ENCODE measurements at regions not wholly inside any gene's neighbourhood (a gene's known extent, or its start where the extent isn't known, plus 50 kb on each side); places are given as distances from the start of the nearest gene placed in this dataset.
"Not testable (repeated sequence)": the region's sequence is repeated elsewhere in the genome, so short reads cannot be mapped to it uniquely, and the experiment has no call there.

- H2AK5ac ChIP-seq (ENCODE audit: low read length): no peak overlapping the region
These were observed 74.2 kb downstream of the APOBEC1 start for GRCh38 chr12:7591531-7591930.

GRCh38 chr12:7590085-7590484 is 75.6 kb downstream of the APOBEC1 start:
- not testable (repeated sequence) for H3K4me2 ChIP-seq (ENCODE audit: low read length); H3K79me2 ChIP-seq (ENCODE audit: control insufficient read depth, insufficient read depth, low read length); H2BK15ac ChIP-seq (replicated peaks; ENCODE audit: low read depth); H2BK5ac ChIP-seq (ENCODE audit: low read length); H2BK120ac ChIP-seq (ENCODE audit: low read depth, low read length); H3K4me3 ChIP-seq (ENCODE audit: low read length); H3K18ac ChIP-seq (ENCODE audit: low read length); H3K23ac ChIP-seq (ENCODE audit: low read length); H3K27ac ChIP-seq (ENCODE audit: low read depth, low read length); H3K27me3 ChIP-seq (ENCODE audit: insufficient read depth, low read length, poor library complexity); H3K36me3 ChIP-seq (ENCODE audit: control insufficient read depth, insufficient read depth, low read length); H3K79me1 ChIP-seq (ENCODE audit: low read length); H4K5ac ChIP-seq (ENCODE audit: low read length); H4K8ac ChIP-seq (ENCODE audit: low read depth, low read length); H3K4ac ChIP-seq (ENCODE audit: low read depth, low read length); H2AK5ac ChIP-seq (ENCODE audit: low read length); H3K56ac ChIP-seq (ENCODE audit: low read length); DNase-seq; H3K9ac ChIP-seq (ENCODE audit: low read length); H3K4me1 ChIP-seq (ENCODE audit: control insufficient read depth, low read depth, low read length)
- no CpG with 5 or more reads among the region's 27 CpGs for WGBS (ENCODE audit: extremely low coverage, insufficient coverage, low lambda C conversion rate)

More at GRCh38 chr12:7591531-7591930, 74.2 kb downstream of the APOBEC1 start:
- Histone ChIP-seq H2BK120ac (ENCODE audit: low read depth, low read length) (no peak overlapping the region), H3K4me2 (ENCODE audit: low read length) (no peak overlapping the region), H3K4me1 (ENCODE audit: control insufficient read depth, low read depth, low read length) (no peaks in the 10 kb centered on the region), H3K79me1 (ENCODE audit: low read length) (no peaks in the 10 kb centered on the region), H3K4me3 (ENCODE audit: low read length) (no peak overlapping the region), H3K56ac (ENCODE audit: low read length) (no peak overlapping the region), H3K36me3 (ENCODE audit: control insufficient read depth, insufficient read depth, low read length) (no peaks in the 10 kb centered on the region), H3K18ac (ENCODE audit: low read length) (no peak overlapping the region), H3K27ac (ENCODE audit: low read depth, low read length) (no peak overlapping the region), H2BK15ac (replicated peaks; ENCODE audit: low read depth) (no peak overlapping the region), H4K5ac (ENCODE audit: low read length) (no peak overlapping the region), H3K23ac (ENCODE audit: low read length) (no peak overlapping the region), H3K79me2 (ENCODE audit: control insufficient read depth, insufficient read depth, low read length) (no peaks in the 10 kb centered on the region), H3K4ac (ENCODE audit: low read depth, low read length) (no peak overlapping the region), H4K8ac (ENCODE audit: low read depth, low read length) (no peak overlapping the region), H3K27me3 (ENCODE audit: insufficient read depth, low read length, poor library complexity) (no peaks in the 10 kb centered on the region), H2BK5ac (ENCODE audit: low read length) (no peak overlapping the region), H3K9ac (ENCODE audit: low read length) (no peak overlapping the region)
- DNase-seq: no peak
- WGBS (ENCODE audit: extremely low coverage, insufficient coverage, low lambda C conversion rate): no CpG with 5 or more reads among the region's 4 CpGs

GRCh38 chr12:7588742-7589329 is 76.9 kb downstream of the APOBEC1 start:
- H3K4me1 ChIP-seq (ENCODE audit: control insufficient read depth, low read depth, low read length); H3K27ac ChIP-seq (ENCODE audit: low read depth, low read length); H2BK15ac ChIP-seq (replicated peaks; ENCODE audit: low read depth); H4K5ac ChIP-seq (ENCODE audit: low read length); H4K8ac ChIP-seq (ENCODE audit: low read depth, low read length); H3K18ac ChIP-seq (ENCODE audit: low read length); H3K23ac ChIP-seq (ENCODE audit: low read length); H2BK5ac ChIP-seq (ENCODE audit: low read length); H2BK120ac ChIP-seq (ENCODE audit: low read depth, low read length); H3K27me3 ChIP-seq (ENCODE audit: insufficient read depth, low read length, poor library complexity); H3K4me3 ChIP-seq (ENCODE audit: low read length); H3K56ac ChIP-seq (ENCODE audit: low read length); H2AK5ac ChIP-seq (ENCODE audit: low read length); H3K4me2 ChIP-seq (ENCODE audit: low read length); H3K36me3 ChIP-seq (ENCODE audit: control insufficient read depth, insufficient read depth, low read length); H3K4ac ChIP-seq (ENCODE audit: low read depth, low read length); H3K79me1 ChIP-seq (ENCODE audit: low read length); H3K9ac ChIP-seq (ENCODE audit: low read length); H3K79me2 ChIP-seq (ENCODE audit: control insufficient read depth, insufficient read depth, low read length): not testable (repeated sequence)
- peak; percentile 59 for DNase-seq
- no CpG with 5 or more reads among the region's 4 CpGs for WGBS (ENCODE audit: extremely low coverage, insufficient coverage, low lambda C conversion rate)

- H2BK5ac ChIP-seq (ENCODE audit: low read length); H4K5ac ChIP-seq (ENCODE audit: low read length); H3K4me2 ChIP-seq (ENCODE audit: low read length); H3K27ac ChIP-seq (ENCODE audit: low read depth, low read length); H3K36me3 ChIP-seq (ENCODE audit: control insufficient read depth, insufficient read depth, low read length); H4K8ac ChIP-seq (ENCODE audit: low read depth, low read length); H2BK15ac ChIP-seq (replicated peaks; ENCODE audit: low read depth); H2AK5ac ChIP-seq (ENCODE audit: low read length); H2BK120ac ChIP-seq (ENCODE audit: low read depth, low read length); H3K4me1 ChIP-seq (ENCODE audit: control insufficient read depth, low read depth, low read length); H3K9ac ChIP-seq (ENCODE audit: low read length); H3K56ac ChIP-seq (ENCODE audit: low read length); H3K27me3 ChIP-seq (ENCODE audit: insufficient read depth, low read length, poor library complexity); H3K79me2 ChIP-seq (ENCODE audit: control insufficient read depth, insufficient read depth, low read length); H3K18ac ChIP-seq (ENCODE audit: low read length); H3K79me1 ChIP-seq (ENCODE audit: low read length); H3K4ac ChIP-seq (ENCODE audit: low read depth, low read length); H3K4me3 ChIP-seq (ENCODE audit: low read length); H3K23ac ChIP-seq (ENCODE audit: low read length): not testable (repeated sequence)
- peak; percentile 39 for DNase-seq
- WGBS (ENCODE audit: extremely low coverage, insufficient coverage, low lambda C conversion rate): no CpG with 5 or more reads among the region's 1 CpG
These were observed 80.6 kb upstream of the CD163 start for GRCh38 chr12:7584137-7584536.

- no peak overlapping the region for H3K4me2 ChIP-seq (ENCODE audit: low read length)
- H3K36me3 ChIP-seq (ENCODE audit: control insufficient read depth, insufficient read depth, low read length): no peaks in the 10 kb centered on the region
- no peak for DNase-seq
- WGBS (ENCODE audit: extremely low coverage, insufficient coverage, low lambda C conversion rate): no CpG with 5 or more reads among the region's 6 CpGs
- H3K9ac ChIP-seq (ENCODE audit: low read length): no peak overlapping the region
- no peaks in the 10 kb centered on the region for H3K79me2 ChIP-seq (ENCODE audit: control insufficient read depth, insufficient read depth, low read length)
- no peak overlapping the region for H2BK120ac ChIP-seq (ENCODE audit: low read depth, low read length)
- H2BK15ac ChIP-seq (replicated peaks; ENCODE audit: low read depth): no peak overlapping the region
- H4K8ac ChIP-seq (ENCODE audit: low read depth, low read length): no peak overlapping the region
- no peak overlapping the region for H3K27ac ChIP-seq (ENCODE audit: low read depth, low read length)
- H3K4me1 ChIP-seq (ENCODE audit: control insufficient read depth, low read depth, low read length): no peaks in the 10 kb centered on the region
- no peak overlapping the region for H3K4ac ChIP-seq (ENCODE audit: low read depth, low read length)
- H3K23ac ChIP-seq (ENCODE audit: low read length): no peak overlapping the region
- H3K27me3 ChIP-seq (ENCODE audit: insufficient read depth, low read length, poor library complexity): no peaks in the 10 kb centered on the region
- no peak overlapping the region for H2BK5ac ChIP-seq (ENCODE audit: low read length)
- no peak overlapping the region for H2AK5ac ChIP-seq (ENCODE audit: low read length)
- H3K4me3 ChIP-seq (ENCODE audit: low read length): no peak overlapping the region
- H3K18ac ChIP-seq (ENCODE audit: low read length): no peak overlapping the region
- no peak overlapping the region for H4K5ac ChIP-seq (ENCODE audit: low read length)
- H3K79me1 ChIP-seq (ENCODE audit: low read length): no peaks in the 10 kb centered on the region
- no peak overlapping the region for H3K56ac ChIP-seq (ENCODE audit: low read length)
These were observed 79.9 kb upstream of the CD163 start for GRCh38 chr12:7583471-7583870.

- no peak overlapping the region for H4K5ac ChIP-seq (ENCODE audit: low read length)
- no peak overlapping the region for H3K4me3 ChIP-seq (ENCODE audit: low read length)
- H3K27ac ChIP-seq (ENCODE audit: low read depth, low read length): no peak overlapping the region
- no peak overlapping the region for H2BK15ac ChIP-seq (replicated peaks; ENCODE audit: low read depth)
- H2BK5ac ChIP-seq (ENCODE audit: low read length): no peak overlapping the region
- no peak overlapping the region for H3K4ac ChIP-seq (ENCODE audit: low read depth, low read length)
- no peak for DNase-seq
- no peak overlapping the region for H4K8ac ChIP-seq (ENCODE audit: low read depth, low read length)
- H3K36me3 ChIP-seq (ENCODE audit: control insufficient read depth, insufficient read depth, low read length): no peaks in the 10 kb centered on the region
- no peaks in the 10 kb centered on the region for H3K4me1 ChIP-seq (ENCODE audit: control insufficient read depth, low read depth, low read length)
- H2BK120ac ChIP-seq (ENCODE audit: low read depth, low read length): no peak overlapping the region
- H3K18ac ChIP-seq (ENCODE audit: low read length): no peak overlapping the region
- H3K56ac ChIP-seq (ENCODE audit: low read length): no peak overlapping the region
- no peak overlapping the region for H3K9ac ChIP-seq (ENCODE audit: low read length)
- WGBS (ENCODE audit: extremely low coverage, insufficient coverage, low lambda C conversion rate): 100% methylated on average over 1 of the region's 2 CpGs
- no peaks in the 10 kb centered on the region for H3K27me3 ChIP-seq (ENCODE audit: insufficient read depth, low read length, poor library complexity)
- H3K79me2 ChIP-seq (ENCODE audit: control insufficient read depth, insufficient read depth, low read length): no peaks in the 10 kb centered on the region
- H3K23ac ChIP-seq (ENCODE audit: low read length): no peak overlapping the region
- H3K4me2 ChIP-seq (ENCODE audit: low read length): no peak overlapping the region
- no peaks in the 10 kb centered on the region for H3K79me1 ChIP-seq (ENCODE audit: low read length)
- H2AK5ac ChIP-seq (ENCODE audit: low read length): no peak overlapping the region
These were observed 79.2 kb upstream of the CD163 start for GRCh38 chr12:7582796-7583195.
